ENCODE measurements at regions not wholly inside any gene's neighbourhood (a gene's known extent, or its start where the extent isn't known, plus 50 kb on each side); places are given as distances from the start of the nearest gene placed in this dataset.

GRCh38 chr15:35827141-35827540 lies 281.2 kb upstream of the DPH6 start:
- H3K36me3 ChIP-seq (ENCODE audit: control insufficient read depth in 2 of 2, insufficient read depth in 2 of 2, low read length in 1 of 2): no peaks in the 10 kb centered on the region
- no peak overlapping the region for H3K27ac ChIP-seq (ENCODE audit: control insufficient read depth, insufficient read depth)
- no peak overlapping the region for H3K9ac ChIP-seq (ENCODE audit: control insufficient read depth, insufficient read depth, low read length)
- no peaks in the 10 kb centered on the region for H3K9me3 ChIP-seq (replicated peaks; ENCODE audit: control insufficient read depth, insufficient read depth, low read length)
- CTCF ChIA-PET: no interaction called here
- H3K79me2 ChIP-seq (ENCODE audit: control insufficient read depth, insufficient read depth, low read length): no peaks in the 10 kb centered on the region
- intact Hi-C loops (cut with micrococcal nuclease; ENCODE audit: unreplicated experiment): no loop called here
- TF ChIP-seq MTA2 (IDR thresholded peaks at IDR 0.05; ENCODE audit: low read depth) (no peak), POU2F2 (IDR thresholded peaks at IDR 0.05; ENCODE audit: borderline replicate concordance, low read depth, low read length) (no peak), SUPT20H (IDR thresholded peaks at IDR 0.05; ENCODE audit: borderline replicate concordance, control insufficient read depth, low read depth, low read length) (no peak), BMI1 (IDR thresholded peaks at IDR 0.05; ENCODE audit: borderline replicate concordance) (no peak), FOS (IDR thresholded peaks at IDR 0.05; ENCODE audit: borderline replicate concordance, extremely low read depth, insufficient read length) (no peak), MXI1 (IDR thresholded peaks at IDR 0.05; ENCODE audit: low read depth, low read length) (no peak), CREM (IDR thresholded peaks at IDR 0.05; ENCODE audit: low read depth) (no peak)
- no peak overlapping the region for H2AFZ ChIP-seq (ENCODE audit: control insufficient read depth, low read depth, low read length)
- RAD21 ChIA-PET (ENCODE audit: unreplicated experiment): no interaction called here
- SMC1A ChIA-PET (ENCODE audit: uncharacterized antibody, unreplicated experiment): no interaction called here
- no peak for FAIRE-seq
- H3K4me3 ChIP-seq: no peak overlapping the region
- no peak for ATAC-seq
- WGBS (ENCODE audit: insufficient coverage, insufficient replicate concordance, low lambda C conversion rate, missing lambda C conversion rate): 26% methylated on average over 1 of the region's 1 CpG
- H3K27me3 ChIP-seq (replicated peaks in 1 of 2; ENCODE audit: control insufficient read depth in 2 of 2, insufficient read depth in 2 of 2, low read length in 1 of 2): no peaks in the 10 kb centered on the region
- BruUV-seq (replicated peaks): no TSS peak
- H3K4me1 ChIP-seq (ENCODE audit: control insufficient read depth, insufficient read depth, low read length): no peaks in the 10 kb centered on the region
- H4K20me1 ChIP-seq (ENCODE audit: control insufficient read depth, insufficient read depth): no peaks in the 10 kb centered on the region
- H3K4me2 ChIP-seq (ENCODE audit: control insufficient read depth, insufficient read depth): no peak overlapping the region
- in situ Hi-C loops (cut with MboI): no loop called here
- DNase-seq (ENCODE audit: low read depth, low spot score): no peak
- POLR2A ChIA-PET: no interaction called here

- H3K27ac ChIP-seq (ENCODE audit: control insufficient read depth, insufficient read depth): no peak overlapping the region
- RAD21 ChIA-PET (ENCODE audit: unreplicated experiment): no interaction called here
- SMC1A ChIA-PET (ENCODE audit: uncharacterized antibody, unreplicated experiment): no interaction called here
- no peaks in the 10 kb centered on the region for H4K20me1 ChIP-seq (ENCODE audit: control insufficient read depth, insufficient read depth)
- no peak overlapping the region for H3K4me2 ChIP-seq (ENCODE audit: control insufficient read depth, insufficient read depth)
- no peak overlapping the region for H3K4me3 ChIP-seq
- no peaks in the 10 kb centered on the region for H3K27me3 ChIP-seq (replicated peaks in 1 of 2; ENCODE audit: control insufficient read depth in 2 of 2, insufficient read depth in 2 of 2, low read length in 1 of 2)
- WGBS (ENCODE audit: insufficient coverage, insufficient replicate concordance, low lambda C conversion rate, missing lambda C conversion rate): 2% methylated on average over 3 of the region's 3 CpGs
- H2AFZ ChIP-seq (ENCODE audit: control insufficient read depth, low read depth, low read length): no peak overlapping the region
- H3K4me1 ChIP-seq (ENCODE audit: control insufficient read depth, insufficient read depth, low read length): no peaks in the 10 kb centered on the region
- no peak for TF ChIP-seq NRF1 (conservative IDR thresholded peaks at IDR 0.05; ENCODE audit: low read depth, low read length)
- TF ChIP-seq BHLHE40 (IDR thresholded peaks at IDR 0.05; ENCODE audit: borderline replicate concordance in 1 of 2, low read depth in 2 of 2, low read length in 1 of 2): no peak
- no peak for TF ChIP-seq HCFC1 (IDR thresholded peaks at IDR 0.05; ENCODE audit: low read length)
- FAIRE-seq: no peak
- DNase-seq (ENCODE audit: low read depth, low spot score): no peak
- ATAC-seq: no peak
- H3K36me3 ChIP-seq (ENCODE audit: control insufficient read depth in 2 of 2, insufficient read depth in 2 of 2, low read length in 1 of 2): no peaks in the 10 kb centered on the region
- H3K9me3 ChIP-seq (replicated peaks; ENCODE audit: control insufficient read depth, insufficient read depth, low read length): no peaks in the 10 kb centered on the region
- H3K9ac ChIP-seq (ENCODE audit: control insufficient read depth, insufficient read depth, low read length): no peak overlapping the region
- intact Hi-C loops (cut with micrococcal nuclease; ENCODE audit: unreplicated experiment): no loop called here
- in situ Hi-C loops (cut with MboI): no loop called here
- H3K79me2 ChIP-seq (ENCODE audit: control insufficient read depth, insufficient read depth, low read length): no peaks in the 10 kb centered on the region
- POLR2A ChIA-PET: no interaction called here
- BruUV-seq (replicated peaks): no TSS peak
- CTCF ChIA-PET: no interaction called here
Measured at GRCh38 chr15:35827911-35828310, 281.9 kb upstream of the DPH6 start.

All from GM12878 (cell line).